GM12873 (cell line): ENCODE measurements at regions not wholly inside any gene's neighbourhood (a gene's known extent, or its start where the extent isn't known, plus 50 kb on each side); places are given as distances from the start of the nearest gene placed in this dataset.

Source experiments
- CTCF ChIP-seq: IDR thresholded peaks from 2 replicates; pipeline ENCODE4 v1.5.1; 2012; ENCODE audit warnings: low read depth, mild to moderate bottlenecking, moderate library complexity, low read length, control low read depth; ENCODE audit not compliant: insufficient read depth; ENCODE audit errors: missing control alignments

DNA sequence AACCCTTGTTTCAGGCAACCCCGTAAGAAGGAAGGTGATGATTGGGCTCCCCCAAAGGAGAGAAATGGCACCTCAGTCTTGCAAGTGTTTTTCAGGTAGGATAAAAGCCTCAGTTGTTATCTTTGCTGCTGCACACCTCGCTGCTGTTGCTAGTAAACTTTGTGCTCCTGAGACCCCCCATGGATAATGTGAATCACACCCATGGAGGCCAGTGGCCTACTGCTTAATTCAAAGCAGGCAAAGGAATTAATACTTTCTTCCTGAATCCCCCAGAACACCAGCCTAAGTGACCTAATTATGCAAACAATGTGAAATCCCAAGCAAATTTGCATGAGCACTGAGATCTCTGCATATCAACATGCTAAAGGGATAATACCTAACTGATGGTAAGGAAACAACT is 337.5 kb downstream of the GRIA2 start:
- TF ChIP-seq CTCF = no peak

DNA sequence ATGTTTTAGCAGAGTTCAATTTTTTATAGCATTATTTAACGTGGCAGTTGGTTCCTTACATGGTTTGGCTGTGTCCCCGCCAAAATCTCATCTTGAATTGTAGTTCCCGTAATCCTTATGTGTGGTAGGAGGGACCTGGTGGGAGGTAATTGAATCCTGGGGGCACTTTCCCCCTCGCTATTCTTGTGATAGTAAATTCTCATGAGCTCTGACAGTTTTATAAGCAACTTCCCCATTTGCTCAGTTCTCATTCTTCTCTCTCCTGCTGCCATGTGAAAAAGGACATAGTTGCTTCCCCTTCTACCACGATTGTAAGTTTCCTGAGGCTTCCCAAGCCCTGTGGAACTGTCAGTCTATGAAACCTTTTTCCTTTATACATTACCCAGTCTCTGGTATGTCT is 329.5 kb downstream of the GRIA2 start:
- no peak for TF ChIP-seq CTCF

DNA sequence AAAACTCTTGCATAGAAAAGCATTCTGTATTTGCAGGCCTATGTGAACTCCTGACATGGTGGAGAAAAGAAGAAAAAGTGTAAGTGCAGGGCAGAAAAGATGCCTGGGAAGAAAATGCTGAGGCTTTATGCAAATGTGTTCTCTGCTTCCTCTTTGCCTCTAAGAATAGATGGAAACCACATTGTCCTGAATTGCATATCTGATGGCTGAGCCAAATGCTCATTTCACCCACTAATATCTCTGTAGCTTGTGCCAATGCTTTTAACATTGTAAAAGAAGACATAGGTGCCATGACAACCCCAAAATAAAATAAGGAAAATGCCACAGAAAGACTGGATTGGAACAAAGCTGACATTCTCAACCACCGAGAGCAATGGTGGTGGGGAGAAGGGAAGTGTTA is 307.4 kb downstream of the GRIA2 start:
- no peak for TF ChIP-seq CTCF

DNA sequence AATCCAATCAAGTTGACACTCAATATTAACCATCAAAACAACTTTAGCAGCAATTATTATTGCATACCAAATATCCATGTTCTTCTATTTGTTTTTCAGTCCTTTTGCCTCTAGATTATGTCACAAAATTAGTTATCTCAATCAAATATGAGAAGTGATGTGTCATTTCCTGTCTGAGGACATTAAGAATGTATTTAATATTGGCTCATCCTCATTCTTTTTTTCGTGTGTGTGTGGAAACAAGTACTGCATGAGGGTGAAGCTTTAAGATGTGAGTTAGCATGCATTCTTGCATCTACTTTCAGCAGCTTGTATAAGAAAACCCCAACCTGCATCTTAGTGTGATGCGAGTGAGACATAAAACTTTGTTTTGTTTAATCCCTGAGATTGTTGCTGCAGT is 301.4 kb downstream of the GRIA2 start:
- TF ChIP-seq CTCF = no peak

GRCh38 chr4:157514711-157515110 is 294.2 kb downstream of the GRIA2 start:
- TF ChIP-seq CTCF = peak; percentile 36

- TF ChIP-seq CTCF = no peak
These were observed 288.8 kb downstream of the GRIA2 start for GRCh38 chr4:157509341-157509740.

- no peak for TF ChIP-seq CTCF
These were observed 282.1 kb downstream of the GRIA2 start for GRCh38 chr4:157502656-157503055.
